NCI-H510A treated with DMSO at 0.1 percent for 48 hours (cell line): ENCODE measurements at regions not wholly inside any gene's neighbourhood (a gene's known extent, or its start where the extent isn't known, plus 50 kb on each side); places are given as distances from the start of the nearest gene placed in this dataset.
A peak's percentile ranks its signal among the peaks of the same experiment; 100 is the strongest.

Source experiments
- DNase-seq: peaks from one replicate; lab custom pipeline; 2025; lab: John Stamatoyannopoulos, UW

DNA sequence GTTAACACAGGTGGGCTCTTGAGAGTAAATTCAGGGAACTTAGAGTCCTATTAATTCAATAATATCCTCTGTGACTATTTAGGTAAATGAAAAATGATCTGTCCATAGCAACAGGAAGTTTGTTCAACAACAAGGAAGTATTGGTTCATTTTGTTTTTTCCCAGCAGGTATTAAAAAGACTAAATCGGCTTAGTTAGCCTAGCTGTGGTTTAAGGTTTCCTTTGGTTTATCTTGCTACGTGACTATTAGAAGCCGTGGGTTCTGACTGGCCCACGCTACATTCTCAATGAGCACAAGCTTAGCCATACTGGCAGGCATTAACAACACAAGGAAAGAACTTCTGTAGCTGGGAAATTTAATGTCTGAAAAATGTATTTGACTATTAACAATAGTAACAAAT is 168.8 kb upstream of the HS3ST1 start:
- peak; percentile 59 for DNase-seq

DNA sequence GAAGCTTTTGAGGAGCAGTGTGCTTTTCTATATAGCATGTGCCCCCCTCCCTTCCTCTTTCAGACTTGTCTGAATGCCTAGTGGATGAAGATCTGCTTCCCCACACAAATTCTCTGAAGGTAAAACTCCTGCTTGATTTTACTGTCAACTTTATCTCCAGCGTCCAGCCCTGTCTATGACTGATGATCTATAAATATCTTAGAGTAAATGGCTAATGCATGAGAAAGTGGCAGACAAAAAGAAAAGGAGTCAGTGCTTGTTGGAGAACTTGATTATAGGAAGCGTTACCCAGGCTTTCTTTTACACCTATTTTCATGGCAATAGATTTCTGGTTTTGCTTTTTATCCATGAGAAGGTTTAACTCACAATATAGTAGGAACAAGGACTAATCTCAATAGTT is 168.3 kb upstream of the HS3ST1 start:
- DNase-seq: no peak

DNA sequence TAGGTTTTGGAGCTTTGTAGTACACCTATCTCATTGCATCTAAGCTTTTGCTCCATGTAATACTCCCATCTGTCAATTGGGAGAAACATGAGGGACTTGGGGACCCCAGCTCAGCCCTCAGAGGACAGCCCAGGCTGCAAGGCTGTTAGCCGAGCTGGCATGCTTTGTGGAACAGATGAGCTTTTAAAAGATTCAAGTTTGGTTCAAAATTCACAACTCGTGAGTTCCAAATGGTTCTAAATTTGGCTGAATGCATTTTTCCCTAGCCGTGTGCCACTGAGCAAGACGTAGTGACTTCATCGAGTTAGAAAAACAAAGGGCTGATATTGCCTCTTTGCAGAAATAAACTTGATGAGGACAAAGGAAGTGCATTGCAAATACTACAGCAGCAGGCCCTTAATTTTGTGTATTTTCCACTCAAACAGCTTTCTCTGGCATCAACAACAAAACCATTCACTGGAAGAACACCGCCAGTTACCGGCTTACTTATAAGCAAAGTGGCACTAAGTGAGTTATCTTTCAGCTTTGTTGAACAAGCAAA is 165.0 kb upstream of the HS3ST1 start:
- DNase-seq: peak; percentile 23

DNA sequence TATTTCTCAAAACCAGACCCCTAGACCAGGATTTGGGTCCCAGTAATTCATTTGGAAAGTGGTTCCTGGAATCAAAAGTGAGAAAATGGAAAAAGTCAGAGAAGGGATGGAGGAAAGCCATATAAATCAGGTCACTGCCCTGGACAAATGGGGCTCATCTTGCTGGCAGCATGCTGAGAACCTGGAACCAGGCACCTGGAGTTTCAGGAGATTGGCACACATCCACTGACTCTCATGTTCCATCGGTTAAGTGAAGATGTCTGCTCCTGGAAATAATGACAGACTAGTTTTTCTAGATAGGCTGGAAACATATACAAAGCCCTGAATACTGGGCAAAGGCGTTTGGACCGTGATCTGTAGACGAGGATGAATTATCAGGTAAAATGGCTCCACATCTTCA is 163.6 kb upstream of the HS3ST1 start:
- no peak for DNase-seq

DNA sequence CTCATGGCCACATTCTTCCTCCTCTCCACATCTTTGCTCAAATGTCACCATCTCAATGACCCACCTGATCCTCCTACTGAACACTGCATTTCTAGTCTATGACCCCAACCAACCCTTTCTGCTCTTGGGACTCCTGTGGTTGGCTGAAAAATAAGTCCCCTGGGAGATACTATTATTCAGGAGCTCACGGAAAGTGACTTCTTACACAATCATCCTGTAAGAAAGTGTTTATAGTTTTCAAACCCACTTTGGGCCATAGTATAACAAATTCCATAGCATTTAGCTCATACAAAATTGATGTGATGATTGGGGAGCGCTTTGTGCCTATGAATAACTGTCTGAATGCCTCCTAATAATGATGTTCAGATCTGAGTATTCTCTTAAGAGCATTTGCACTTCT is 161.4 kb upstream of the HS3ST1 start:
- DNase-seq: no peak

DNA sequence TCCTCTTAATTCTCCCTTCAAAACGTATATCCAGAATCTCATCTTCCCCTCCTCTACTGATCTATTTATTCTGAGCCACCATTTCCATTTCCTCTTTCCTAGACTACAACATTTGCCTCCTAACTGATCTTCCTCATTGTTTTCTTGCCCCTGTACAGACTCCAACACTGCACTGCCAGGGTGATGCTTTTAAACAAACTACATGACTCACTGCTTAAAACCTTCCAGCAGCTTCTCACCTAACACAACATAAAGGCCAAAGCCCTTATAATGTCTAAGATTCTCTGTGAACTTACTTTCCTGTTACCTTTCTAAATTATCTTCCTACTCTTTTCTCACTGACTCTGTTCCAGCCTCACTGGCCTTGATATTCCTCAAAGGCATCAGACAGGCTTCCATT is 161.0 kb upstream of the HS3ST1 start:
- no peak for DNase-seq

DNA sequence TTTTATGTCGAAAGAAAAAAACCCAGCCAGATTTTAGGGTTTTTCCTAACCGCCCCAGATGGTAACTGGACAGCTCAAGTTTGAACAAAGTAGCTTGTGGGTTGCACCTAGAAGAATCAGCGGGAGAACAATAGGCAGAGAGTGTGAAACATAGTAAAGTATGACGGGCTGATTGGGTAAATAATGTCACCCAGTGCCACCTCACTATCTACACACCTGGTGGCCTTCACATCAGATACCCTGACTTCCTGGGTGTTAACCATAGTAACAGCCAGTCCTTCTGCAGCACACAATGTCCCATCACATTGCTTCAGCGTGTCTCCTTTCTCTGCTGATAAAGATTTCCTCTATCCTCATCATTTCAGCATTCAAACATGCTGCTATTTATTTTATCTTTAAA is 159.1 kb upstream of the HS3ST1 start:
- no peak for DNase-seq

DNA sequence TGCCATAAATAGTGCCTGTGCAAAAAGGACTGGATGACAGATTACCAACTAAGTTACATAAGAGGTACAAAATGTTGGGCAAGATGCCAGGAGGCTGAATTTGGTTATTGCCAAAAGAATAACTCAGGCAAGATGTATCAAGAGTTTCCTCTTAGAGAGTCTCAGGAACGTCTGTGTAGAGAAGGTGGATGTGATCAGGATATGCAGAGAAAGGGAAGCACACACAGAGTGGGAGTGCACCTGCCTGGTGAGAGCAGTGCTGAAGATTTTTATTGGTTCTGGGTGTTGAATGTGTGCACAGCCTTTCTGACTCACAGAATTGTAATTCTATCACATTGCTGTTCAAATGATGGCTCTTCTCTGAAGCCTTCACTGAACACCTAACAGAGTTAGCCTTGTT is 156.8 kb upstream of the HS3ST1 start:
- peak; percentile 69 for DNase-seq

DNA sequence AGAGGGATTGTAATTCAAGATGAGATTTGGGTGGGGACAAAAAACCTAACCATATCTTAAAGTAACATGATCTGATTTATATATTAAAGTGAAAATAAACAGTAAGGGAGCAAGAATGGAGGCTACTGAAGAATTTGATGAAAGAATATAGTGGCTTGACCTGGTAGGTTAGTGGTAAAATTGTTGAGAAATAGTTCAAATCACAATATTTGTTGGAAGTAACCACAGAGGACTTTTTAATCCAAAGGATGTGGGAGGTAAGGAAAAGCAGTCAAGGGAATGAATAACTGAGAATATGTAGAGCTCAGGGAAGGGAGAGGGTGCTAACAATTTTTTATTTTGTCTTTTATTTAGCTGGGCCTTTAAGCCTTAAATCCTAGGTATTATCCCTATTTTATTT is 139.8 kb upstream of the HS3ST1 start:
- no peak for DNase-seq

DNA sequence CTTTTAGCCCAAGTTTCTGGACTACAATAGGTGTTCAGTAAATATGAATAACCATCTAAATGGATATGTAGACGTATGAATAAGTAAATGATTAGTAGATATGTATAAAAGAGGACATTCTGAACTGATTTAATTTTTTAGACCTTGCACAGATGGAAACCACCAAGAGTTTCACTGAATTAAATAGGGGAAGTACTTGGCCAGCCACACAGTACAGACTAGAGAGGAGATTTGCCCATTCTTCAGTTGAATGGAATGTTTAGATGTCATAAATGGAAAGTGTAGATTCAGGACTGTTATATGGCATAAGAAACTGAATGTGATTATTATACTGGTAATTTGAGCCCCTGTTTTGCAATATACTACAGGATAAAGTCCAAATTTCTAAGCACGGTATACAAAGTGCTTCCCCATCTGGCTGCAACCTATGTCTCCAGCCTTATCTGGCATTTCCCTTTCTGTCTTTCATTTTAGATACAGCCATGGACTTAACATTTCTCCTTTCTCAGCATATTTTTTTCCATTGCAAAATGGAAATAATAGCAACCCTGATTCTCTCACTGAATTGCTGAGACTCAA is 137.8 kb upstream of the HS3ST1 start:
- no peak for DNase-seq

DNA sequence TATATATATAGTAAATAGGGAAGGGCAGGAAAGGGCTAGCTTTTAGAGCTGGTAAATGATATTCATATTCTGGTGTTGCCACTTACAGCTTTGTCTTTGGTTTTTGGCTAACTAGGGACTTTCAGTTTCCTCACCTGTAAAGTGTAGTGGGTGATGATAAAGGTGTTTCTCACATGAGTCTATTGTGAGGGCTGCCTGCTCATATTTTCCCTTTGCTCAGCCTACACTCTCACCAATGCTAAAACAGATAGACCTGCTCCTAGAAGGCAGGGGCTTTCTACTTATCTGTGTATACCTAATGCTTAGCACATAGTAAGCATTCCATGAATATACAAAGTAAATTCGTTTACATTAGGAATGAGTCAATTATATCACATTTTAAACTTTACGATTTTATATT is 137.2 kb upstream of the HS3ST1 start:
- DNase-seq: no peak

DNA sequence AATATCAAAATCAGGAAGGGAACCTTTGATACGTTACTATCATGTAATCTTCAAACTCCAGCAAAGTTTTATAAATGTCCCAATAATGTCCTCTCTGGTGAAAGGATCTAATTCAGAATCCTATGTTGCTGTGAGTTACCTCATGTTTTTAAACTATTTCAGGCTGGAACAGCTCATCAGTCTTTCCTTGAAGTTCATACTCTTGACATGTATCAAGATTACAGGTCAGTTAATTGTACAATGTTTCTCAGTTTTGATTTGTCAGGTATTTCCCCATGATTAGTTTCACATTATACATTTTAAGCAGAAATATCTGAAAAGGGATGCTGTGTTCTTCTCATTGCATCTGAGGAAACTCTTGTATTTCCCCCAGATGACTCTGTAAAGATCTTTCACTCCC is 136.5 kb upstream of the HS3ST1 start:
- no peak for DNase-seq

DNA sequence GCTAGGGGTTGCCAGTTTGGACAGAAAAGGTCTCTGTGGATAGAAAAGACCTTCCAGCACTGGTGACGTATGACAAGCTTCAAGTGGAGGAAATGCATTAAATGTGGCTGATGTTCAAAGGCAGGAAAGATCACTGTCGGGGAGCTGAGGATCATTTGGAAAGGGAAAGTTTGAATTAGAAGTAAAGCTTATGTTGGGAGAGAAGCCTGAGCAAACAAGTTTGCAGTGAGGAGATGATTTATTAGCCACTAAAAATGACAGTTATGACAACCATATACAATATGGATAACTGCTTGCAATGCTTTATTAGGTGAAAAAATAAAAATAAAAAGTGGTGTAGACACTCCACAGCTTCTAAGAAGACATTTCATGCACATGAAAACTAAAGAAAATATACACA is 135.3 kb upstream of the HS3ST1 start:
- peak; percentile 5 for DNase-seq

DNA sequence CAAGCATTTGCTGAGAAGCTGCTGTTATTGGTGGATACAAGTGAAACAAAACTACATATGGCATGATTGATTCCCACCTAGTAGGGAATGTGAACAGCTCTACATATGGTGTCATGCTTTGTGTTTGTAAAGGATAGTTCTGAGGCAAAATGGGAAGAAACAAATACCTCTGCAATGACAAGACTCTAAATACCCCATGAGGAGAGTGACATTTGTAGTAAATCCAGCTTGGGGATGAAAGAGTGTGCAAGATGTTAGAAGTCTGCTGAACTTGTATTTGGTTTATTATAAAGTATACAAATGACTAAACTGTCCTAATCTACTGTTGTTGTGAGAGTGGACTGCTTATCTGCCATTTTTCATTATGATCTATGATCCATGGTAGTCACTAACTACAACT is 120.8 kb upstream of the HS3ST1 start:
- DNase-seq: no peak

DNA sequence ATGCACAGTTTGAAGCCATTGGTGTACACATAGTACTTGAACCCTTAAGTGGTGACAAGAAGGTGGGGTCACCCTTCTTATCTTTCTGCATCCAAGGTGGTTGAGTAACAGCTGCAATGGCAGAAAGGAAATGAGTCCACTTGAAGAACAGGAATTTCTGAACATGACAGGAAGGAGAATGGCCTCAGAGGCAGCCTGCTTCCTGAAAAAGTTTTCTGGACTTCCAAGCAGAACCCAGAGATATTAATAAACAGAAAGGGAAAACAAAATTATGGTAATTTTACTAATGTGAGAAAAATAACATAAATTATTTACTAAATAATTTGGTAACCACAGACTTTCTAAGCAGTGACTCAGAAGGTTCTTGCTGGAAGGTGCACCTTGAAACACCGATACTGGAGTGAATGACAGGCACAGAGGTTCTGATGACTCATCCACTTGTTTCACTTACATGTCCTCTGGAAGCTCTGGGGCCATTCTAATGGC is 119.9 kb upstream of the HS3ST1 start:
- peak; percentile 14 for DNase-seq

DNA sequence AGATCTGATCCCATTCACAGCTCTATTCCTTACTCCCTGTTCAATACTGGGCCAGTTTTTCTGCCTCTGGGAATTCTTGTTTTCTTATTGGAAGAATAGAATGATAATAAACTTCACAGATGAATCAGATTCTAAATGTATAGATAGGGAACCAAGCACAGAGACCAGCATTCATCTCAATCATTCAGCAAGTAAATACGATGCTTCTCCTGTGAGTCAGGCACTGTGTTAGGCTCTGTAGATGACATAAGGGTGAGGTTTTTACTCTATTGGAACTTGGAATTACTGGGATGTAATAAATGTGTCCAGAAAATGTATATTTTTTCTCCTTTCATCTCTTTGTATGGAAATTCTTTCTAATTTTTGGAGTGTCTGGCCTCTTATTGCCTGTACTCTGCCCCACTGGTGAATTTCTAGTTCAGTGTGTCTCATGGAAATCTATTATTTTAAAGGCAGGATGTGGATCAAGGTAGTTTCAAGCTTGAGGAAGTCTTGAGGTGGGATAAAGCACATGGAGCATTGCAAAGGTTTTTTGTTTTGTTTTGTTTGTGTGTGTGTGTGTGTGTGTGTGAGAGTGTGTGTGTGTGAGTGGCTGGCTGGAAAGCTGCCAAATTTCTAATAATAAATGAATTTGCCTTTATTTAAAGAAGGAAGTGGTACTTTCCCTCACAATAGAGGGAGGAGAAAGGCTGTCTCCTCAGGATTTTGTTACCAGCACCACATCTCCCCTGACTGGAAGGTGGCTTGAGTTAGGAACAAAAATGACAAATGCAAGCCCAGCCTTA is 117.9 kb upstream of the HS3ST1 start:
- DNase-seq: no peak

DNA sequence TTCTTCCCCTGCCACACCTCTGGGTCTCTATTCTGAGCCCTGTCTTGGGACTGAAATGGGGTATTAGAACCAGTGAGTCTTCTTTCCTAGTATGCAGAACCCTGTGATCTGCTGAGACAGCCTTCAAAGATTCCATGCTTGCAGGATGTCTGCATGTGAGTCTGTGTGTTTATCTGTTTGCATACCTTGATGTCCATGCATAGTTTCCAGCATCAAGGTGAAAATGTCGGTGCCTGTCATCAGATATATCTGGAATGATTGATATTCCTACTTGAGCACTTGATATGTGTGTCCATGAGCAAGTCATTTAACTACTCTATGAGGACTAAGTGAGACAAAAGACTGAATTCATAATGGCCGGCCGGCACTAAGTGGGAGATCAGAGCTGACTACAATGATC is 117.0 kb upstream of the HS3ST1 start:
- no peak for DNase-seq

DNA sequence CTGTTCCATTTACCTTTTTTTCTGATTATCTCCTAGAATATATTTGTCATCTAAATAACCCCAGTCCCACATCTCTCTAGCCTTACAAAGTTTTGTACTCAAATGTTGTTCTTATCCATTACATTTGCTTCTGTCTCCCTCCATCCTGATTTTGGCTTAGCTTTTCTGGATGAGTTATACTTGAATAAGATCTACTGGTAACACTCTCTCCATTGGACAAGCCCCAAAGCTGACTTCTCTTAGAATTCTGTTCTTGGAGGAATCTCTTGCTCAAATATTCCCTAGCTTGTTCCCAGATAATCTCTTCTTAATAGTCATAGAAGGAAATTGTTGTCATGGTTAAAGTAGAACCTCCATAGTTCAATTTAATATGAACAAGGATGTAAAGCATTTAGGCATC is 115.5 kb upstream of the HS3ST1 start:
- no peak for DNase-seq

DNA sequence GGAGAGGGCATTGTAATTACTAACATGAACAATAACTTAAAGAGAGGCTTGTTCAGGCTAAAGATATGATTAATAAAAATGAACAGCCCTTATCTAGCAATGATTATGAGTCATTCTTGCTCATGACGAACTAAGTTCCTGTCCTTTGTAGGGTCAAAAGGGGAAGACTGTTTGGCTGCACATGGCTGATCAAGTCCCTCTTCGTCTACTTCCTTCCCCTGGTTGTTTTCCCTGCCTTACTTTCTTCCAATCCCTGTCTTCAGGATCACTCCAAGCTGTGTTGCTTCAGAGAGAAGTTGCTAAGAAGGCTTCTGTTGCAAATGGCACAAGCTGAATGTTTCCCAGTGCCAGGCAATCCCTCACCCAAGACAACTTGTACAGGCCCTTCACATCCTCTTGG is 115.0 kb upstream of the HS3ST1 start:
- DNase-seq: no peak

DNA sequence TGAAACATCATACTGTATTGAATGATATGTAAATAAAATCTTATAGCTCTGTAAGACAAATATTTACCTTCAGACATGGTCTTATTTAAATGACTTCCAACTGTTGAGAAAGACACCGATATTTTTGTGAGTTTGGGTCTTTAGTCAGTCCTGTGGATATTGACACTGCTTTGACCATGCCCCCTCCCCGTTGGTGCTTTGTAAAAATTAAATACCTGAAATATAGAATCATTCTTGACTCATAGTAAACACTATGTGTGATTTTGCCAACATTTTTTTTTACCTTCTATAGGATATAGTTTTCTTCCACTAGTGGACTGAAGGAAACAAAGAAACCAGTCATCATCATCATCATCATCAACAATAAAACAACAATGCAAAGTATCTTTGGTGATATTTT is 114.3 kb upstream of the HS3ST1 start:
- no peak for DNase-seq

DNA sequence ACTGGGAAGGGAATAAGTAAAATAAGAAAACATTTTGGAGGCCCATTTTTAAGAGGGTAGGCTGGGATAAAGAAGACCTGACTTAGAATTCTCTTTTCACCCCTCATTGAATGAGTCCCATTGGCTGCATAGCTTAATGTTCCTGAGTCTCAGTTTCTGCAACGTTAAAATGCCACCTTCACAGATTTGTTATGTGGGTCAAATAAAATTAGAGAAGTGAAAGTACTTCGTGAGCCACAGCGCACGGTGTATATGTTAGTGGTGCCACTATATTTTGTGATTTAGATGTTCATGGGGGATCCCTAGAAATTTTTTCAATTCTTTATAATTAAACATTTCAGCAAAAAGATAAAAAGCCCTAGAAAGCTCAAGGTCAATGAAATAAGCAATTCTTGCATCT is 109.2 kb upstream of the HS3ST1 start:
- DNase-seq: no peak

DNA sequence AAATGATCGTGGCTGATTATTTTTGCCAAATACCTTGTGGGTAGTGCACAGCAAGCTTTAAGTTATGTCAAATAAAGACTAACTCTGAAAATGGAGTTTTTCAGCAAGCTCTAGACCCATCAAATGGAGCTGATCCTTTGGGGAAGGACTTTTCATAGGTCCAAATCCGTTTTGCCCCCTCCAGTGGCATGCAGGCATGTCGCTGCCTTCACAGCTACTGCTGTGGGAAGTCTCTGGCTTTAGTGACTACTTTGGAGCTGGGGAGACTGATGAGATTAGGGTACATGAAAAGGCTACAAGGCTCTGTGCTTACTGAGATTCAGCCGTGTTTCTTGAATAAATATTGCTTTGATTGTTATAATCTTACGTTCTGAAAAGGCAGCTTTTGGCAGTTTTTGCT is 106.6 kb upstream of the HS3ST1 start:
- no peak for DNase-seq

DNA sequence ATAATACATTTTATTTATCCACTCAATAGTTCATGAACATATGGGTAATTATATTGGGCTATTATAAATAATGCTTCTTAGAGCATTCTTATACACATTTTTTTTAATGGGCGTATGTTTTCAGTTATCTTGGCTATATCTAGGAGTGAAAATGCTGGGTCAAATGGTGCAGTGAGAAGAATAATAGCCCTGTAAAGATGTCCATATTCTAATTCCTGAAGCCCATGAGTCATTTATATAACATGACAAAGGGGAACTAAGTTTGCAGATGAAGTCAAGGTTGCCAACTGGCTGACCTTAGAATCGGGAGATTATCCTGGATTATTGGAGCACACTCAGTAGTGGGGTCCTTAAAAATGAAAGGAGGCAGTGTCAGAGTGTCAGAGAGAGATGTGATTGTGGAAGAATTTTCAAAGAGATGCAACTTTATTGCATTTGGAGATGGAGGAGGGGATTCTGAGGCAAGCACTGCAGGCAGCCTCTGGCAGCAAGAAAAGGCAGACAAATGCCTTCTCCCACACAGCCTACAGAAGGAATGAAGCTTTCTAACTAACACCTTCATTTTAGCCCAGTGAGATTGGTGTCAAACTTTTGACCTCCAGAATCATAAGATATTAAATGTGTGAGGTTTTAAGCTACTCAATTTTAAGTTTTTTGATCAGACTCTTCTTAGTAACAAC is 106.1 kb upstream of the HS3ST1 start:
- no peak for DNase-seq
